ENCODE measurements at regions not wholly inside any gene's neighbourhood (a gene's known extent, or its start where the extent isn't known, plus 50 kb on each side); places are given as distances from the start of the nearest gene placed in this dataset.

DNA sequence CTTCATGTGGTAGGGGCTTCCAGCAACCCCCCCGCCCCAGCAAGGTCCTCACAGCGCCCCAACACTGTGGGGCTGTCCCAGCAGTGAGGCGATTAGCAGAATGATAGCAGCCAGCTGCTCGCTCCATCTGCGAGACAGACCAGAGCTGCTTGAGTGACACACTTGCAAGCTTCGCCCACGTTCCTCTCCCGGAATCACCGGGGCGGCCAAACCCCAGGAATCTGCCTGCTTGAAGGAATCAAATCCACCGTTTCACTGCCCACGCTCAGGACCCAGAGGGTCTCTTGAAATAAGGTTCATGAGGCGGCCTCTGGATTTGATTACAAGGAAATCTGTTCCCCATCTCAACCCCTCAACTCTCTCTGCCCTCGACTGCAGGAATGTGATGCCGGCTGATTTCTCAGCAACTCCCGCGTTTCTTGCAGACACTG lies 356.0 kb downstream of the C16orf95 start:
- DNase-seq (ENCODE audit: low read depth): no peak

GRCh38 chr16:86962259-86962658 lies 354.9 kb downstream of the C16orf95 start:
- no peak for DNase-seq (ENCODE audit: low read depth)

GRCh38 chr16:86962913-86963312 lies 354.3 kb downstream of the C16orf95 start:
- DNase-seq (ENCODE audit: low read depth): no peak

DNA sequence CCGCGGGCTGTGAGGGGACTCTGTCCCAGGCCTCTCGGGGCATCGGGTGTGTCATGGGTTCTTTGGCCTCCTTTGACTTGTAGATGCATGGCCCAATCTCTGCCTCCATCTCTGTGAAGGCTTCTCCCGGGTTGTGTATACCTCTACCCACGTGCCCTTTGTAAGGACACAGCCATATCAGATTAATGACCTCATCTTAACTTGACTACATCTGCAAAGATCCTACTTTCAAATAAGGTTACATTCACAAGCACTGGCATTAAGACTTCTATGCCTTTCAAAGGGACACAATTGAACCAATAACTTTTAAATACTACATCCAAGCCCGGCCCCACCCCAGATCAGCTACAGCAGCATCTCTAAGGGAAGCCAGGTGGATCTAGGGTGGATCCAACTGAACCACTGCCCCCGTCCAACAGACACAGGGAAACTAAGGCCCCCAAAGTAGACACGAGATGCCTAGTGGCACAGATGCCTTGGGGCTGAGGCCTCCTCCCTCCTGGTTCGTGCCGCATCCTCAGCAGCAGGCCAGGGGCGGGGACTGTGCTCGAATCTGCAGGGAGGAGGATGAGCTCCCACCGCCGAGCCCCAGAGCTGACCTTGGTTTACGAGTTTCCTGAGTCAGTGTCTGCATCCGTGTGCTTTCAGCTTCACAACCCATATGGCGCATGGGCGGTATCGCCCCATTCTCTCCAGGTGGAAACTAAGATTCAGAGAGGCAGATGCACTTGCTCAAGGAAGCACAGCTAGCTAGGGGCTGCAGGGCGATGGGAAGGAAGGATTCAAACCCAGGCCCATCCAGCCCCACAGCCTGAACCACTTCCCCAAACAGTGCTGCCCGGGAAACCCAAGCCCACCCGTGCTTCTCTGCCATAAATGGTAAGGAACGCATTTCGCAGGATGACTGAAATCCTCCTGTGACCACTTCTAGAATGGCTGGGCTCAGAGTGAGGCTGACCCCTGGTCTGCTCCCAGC lies 353.3 kb downstream of the C16orf95 start:
- DNase-seq (ENCODE audit: low read depth): no peak

GRCh38 chr16:86964796-86965241 lies 352.4 kb downstream of the C16orf95 start:
- no peak for DNase-seq (ENCODE audit: low read depth)

- DNase-seq (ENCODE audit: low read depth): no peak
These were observed 351.9 kb downstream of the C16orf95 start for GRCh38 chr16:86965331-86965730.

DNA sequence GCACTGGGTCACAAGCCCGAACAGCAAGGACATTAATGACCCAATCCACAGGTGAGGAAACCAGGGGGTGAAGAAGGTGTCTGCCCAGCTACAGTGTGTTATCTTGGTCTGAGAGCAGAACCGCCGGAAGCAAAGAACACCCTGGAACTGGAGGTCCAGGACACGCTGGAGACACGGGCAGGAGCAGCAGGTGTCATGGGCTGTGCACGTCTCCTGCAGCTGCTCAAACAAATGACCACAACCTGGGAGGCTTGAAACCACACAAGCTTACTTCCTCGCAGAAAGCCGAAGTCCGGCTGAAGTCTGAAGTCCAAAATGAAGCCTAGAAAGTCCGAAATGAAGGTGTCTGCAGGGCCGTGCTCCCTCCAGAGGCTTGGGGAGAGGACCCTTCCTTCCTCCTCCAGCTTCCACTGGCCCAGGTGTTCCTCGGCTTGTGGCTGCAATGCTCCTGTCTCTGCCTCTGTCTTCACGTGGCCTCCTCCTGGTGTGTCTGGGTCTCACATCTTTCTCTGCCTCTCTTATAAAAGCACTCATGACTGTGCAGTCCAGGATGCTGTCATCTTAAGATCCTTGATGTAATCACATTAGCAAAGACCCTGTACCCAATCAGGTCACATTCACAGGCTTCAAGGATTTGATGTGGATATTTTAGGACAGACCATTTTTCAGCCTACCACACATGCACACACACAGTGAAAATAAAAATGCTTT lies 351.2 kb downstream of the C16orf95 start:
- DNase-seq (ENCODE audit: low read depth): no peak

DNA sequence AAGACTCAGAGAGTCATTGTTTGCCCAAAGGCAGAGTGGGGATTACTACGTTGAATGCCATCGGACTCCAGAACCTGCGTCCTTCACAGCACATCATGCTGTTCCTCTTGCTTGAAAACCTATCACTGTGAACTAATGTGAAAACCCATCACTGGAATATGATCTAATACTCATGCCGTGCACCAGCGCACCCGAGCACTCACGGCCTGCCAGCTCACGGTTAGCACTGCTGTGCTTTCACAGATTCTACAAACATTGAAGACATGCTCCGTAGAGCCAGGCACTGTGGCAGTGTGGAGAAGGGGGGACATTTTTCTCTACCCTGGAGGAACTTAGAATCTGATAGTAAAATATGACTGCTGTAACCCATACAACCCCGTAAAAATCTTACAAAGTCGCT lies 350.4 kb downstream of the C16orf95 start:
- no peak for DNase-seq (ENCODE audit: low read depth)

- DNase-seq (ENCODE audit: low read depth): no peak
These were observed 348.3 kb downstream of the C16orf95 start for GRCh38 chr16:86968866-86969265.

DNA sequence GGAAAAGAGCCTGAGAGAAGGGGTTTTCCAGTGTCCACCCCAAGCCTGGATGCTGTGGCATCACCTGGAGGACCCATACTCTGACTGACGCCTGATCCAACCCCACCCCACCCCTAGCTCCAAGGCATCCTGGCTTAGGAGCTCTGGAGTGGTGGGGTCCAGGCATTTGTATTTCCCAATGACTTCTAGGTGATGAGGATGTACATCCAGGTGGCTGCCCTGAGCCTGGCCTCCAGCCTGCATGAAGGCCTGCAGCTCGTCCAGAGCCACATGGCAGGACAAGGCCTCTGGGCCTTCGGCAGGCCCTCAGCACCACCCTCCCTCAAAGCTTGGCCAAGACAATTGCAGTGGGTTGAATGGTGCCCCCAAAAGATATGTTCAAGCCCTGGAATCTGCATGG lies 347.5 kb downstream of the C16orf95 start:
- DNase-seq (ENCODE audit: low read depth): no peak

GRCh38 chr16:86970279-86970678 lies 346.9 kb downstream of the C16orf95 start:
- no peak for DNase-seq (ENCODE audit: low read depth)

- DNase-seq (ENCODE audit: low read depth): no peak
These were observed 346.5 kb downstream of the C16orf95 start for GRCh38 chr16:86970726-86971125.

DNA sequence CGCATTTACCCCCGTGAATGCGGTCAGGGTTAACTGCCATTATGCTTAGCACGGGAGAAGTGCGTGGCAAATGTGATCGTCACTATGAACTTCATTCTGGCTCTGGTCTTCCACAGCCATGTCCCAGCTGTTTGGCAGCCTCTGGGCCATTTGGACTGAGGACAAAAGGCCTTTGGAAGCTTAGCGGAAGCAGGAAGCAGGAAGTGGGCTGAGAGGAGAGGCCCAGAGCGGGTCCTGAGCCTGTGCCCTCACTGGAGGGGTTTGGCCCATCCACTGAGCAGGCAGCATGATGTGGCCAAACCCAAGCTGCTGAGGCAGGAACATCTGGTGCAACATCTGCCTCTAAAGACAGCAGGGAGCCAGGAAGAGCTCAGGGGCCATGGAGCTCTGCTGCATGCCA lies 345.9 kb downstream of the C16orf95 start:
- DNase-seq (ENCODE audit: low read depth): no peak

- DNase-seq (ENCODE audit: low read depth): no peak
These were observed 343.1 kb downstream of the C16orf95 start for GRCh38 chr16:86974120-86974519.

DNA sequence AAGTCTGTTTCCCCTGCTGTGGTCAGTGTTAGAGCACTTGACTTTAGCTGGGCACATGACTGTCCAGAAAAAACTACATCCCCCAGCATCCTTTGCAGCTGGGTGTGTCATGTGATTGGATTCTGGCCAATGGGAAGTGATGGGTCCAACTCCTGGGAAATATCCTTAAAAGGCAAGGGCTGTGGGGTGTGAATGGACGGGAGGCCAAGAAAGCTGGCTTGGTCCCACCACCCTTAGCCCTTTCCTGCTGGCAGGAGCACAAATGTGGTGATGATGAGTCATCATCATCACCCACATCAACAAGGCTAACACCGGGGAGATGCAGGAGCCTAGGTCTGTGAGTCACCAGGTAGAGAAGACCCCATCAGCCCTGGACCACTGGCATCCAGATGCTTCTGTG lies 341.7 kb downstream of the C16orf95 start:
- DNase-seq (ENCODE audit: low read depth): no peak

GRCh38 chr16:86977076-86977676 lies 340.0 kb downstream of the C16orf95 start:
- no peak for DNase-seq (ENCODE audit: low read depth)

DNA sequence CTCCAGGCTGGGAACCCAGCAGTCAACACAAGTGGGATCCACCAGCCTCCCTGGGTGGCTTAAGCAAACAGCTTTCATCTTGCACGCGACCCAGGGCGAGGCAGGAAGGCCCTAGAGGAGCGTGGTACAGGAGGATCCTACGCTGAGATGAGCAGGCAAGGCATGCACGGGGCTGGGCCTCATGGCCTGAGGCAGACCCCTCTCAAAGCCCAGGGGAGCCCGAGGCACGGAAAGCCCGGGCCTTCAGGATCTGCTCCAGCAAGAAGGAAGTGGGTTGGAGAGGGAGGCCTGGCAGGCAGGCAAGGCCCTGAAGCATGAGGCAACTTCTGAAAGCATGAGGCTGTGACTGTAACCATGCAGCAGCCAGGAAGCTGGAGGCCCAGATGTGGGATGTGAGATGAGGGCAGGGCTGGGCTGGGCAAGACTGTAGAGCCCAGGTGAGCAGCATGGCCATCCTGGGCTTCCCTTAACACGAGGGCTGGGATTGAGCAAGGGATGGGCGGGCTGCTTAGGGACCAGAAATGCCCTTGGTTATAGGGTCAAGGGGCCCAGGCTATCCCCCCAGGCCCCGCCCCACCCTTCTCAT lies 338.7 kb downstream of the C16orf95 start:
- no peak for DNase-seq (ENCODE audit: low read depth)

DNA sequence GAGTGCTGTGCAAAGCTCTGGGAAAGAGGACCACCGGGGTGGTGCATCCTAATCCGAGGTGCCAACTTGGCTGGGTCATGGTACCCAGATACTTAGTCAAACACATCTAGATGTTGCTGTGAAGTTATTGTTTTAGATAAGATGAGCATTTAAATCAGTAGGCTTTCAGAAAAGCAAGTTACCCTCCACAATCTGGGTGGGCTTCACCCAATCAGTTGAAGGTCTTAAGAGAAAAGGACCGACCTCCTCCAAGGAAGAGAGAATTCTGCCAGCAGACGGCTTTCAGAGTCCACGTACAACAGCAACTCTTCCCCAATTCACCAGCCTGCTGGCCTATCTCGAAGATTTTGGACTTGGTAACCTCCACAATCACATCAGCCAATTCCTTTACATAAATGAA lies 338.1 kb downstream of the C16orf95 start:
- no peak for DNase-seq (ENCODE audit: low read depth)

DNA sequence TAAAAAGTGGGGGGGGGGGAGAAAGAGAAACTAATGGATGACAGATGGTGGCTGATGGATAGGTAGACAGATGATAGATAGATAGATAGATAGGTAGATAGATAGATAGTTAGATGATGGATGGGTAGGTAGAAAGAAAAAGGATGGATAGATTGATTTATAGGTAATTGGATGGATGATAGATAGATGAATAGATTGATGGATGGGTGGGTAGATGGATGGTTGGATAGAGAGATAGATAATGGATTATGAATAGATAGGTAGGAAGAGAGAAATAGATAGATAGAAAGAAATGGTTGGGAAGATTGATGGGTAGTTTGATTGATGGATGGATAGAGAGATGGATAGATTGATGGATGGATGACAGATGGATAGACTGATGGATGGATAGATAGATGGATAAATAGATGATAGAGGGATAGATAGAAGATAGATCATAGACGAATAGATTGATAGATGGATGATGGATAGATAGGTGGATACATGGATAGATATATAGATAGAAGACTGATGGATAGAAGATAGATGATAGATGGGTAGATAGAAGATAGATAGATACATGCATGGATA lies 337.1 kb downstream of the C16orf95 start:
- no peak for DNase-seq (ENCODE audit: low read depth)

GRCh38 chr16:86980644-86981043 lies 336.5 kb downstream of the C16orf95 start:
- no peak for DNase-seq (ENCODE audit: low read depth)

DNA sequence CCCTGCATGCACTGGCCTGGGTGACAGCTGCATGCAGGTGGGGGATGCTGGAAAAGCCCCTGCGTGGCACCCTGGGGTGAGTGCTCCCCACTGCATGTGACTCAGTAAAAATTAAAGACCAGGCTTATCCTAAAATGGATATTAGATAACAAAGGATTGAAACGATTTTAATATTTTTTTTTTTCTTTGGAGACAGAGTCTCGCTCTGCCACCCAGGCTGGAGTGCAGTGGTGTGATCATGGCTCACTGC lies 334.9 kb downstream of the C16orf95 start:
- DNase-seq (ENCODE audit: low read depth): no peak

DNA sequence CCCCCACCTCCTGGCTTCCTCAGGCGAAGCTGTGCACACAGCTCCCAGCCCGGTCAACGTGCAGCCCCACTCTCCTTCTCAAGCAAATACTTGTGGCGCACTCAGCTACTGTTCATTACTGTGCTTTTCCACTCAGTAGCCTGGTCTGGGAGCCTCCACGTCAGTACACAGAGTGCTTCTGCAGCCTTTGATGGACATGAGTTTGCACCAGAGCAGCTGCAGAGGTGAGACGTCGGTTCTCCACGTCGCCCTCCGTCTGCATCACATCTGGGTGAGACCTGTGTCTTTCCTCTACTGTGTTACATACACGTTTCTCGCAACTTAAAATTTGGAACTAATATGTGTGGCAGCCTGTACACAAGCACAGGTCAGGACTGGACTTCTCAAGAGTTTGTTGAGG lies 334.3 kb downstream of the C16orf95 start:
- DNase-seq (ENCODE audit: low read depth): no peak
